GM12865 (cell line): ENCODE measurements at regions not wholly inside any gene's neighbourhood (a gene's known extent, or its start where the extent isn't known, plus 50 kb on each side); places are given as distances from the start of the nearest gene placed in this dataset.

Experiments used
- DNase-seq: peaks from one replicate; pipeline ENCODE4 v3.0.0; 2010; ENCODE audit warnings: low read depth
- H3K4me3 ChIP-seq: 2 replicates; pipeline ENCODE4 v1.5.1; 2011; ENCODE audit warnings: mild to moderate bottlenecking, low read depth, low read length, control low read depth
- CTCF ChIP-seq: IDR thresholded peaks from 2 replicates; pipeline ENCODE4 v1.5.1; 2011; ENCODE audit warnings: low read length, control low read depth, low read depth, inconsistent platforms; ENCODE audit not compliant: insufficient read depth; ENCODE audit errors: missing control alignments

- TF ChIP-seq CTCF: no peak
- H3K4me3 ChIP-seq: no peak overlapping the region
- DNase-seq: no peak
These were observed 106.5 kb upstream of the PRKD1 start for GRCh38 chr14:30034152-30034551.

GRCh38 chr14:30035361-30035760, 107.7 kb upstream of the PRKD1 start:
- TF ChIP-seq CTCF: no peak

GRCh38 chr14:30045720-30046119, 118.1 kb upstream of the PRKD1 start:
- no peak for TF ChIP-seq CTCF
- H3K4me3 ChIP-seq: no peak overlapping the region
- DNase-seq: no peak

More at GRCh38 chr14:30035361-30035760, 107.7 kb upstream of the PRKD1 start:
- no peak for DNase-seq
- no peak overlapping the region for H3K4me3 ChIP-seq

- no peak overlapping the region for H3K4me3 ChIP-seq
- no peak for DNase-seq
- TF ChIP-seq CTCF: no peak
These were observed 125.5 kb upstream of the PRKD1 start for GRCh38 chr14:30053103-30053502.

- DNase-seq: no peak
- TF ChIP-seq CTCF: no peak
- no peak overlapping the region for H3K4me3 ChIP-seq
These were observed 126.6 kb upstream of the PRKD1 start for GRCh38 chr14:30054201-30054600.

GRCh38 chr14:30058401-30058800, 130.8 kb upstream of the PRKD1 start:
- no peak for TF ChIP-seq CTCF
- H3K4me3 ChIP-seq: no peak overlapping the region
- no peak for DNase-seq

- DNase-seq: no peak
- TF ChIP-seq CTCF: no peak
- no peak overlapping the region for H3K4me3 ChIP-seq
These were observed 136.1 kb upstream of the PRKD1 start for GRCh38 chr14:30063746-30064145.
